H1 (cell line): ENCODE measurements at regions not wholly inside any gene's neighbourhood (a gene's known extent, or its start where the extent isn't known, plus 50 kb on each side); places are given as distances from the start of the nearest gene placed in this dataset.

Experiments
- CTCF ChIA-PET: fragments of 300-600 bp; sonication (Branson Sonifier 250); formaldehyde crosslinking; loops from one replicate; lab custom pipeline; 2021; ENCODE audit not compliant: partially characterized antibody; lab: Charles Lee
- POLR2A ChIA-PET: fragments of 300-600 bp; sonication (Branson Sonifier 250); formaldehyde crosslinking; loops from one replicate; lab custom pipeline; 2021; ENCODE audit warnings: inconsistent platforms; ENCODE audit not compliant: partially characterized antibody; lab: Charles Lee
- DNase-seq, 2 experiments: peaks; one replicate each; pipeline versions ENCODE4 v3.0.0 to v3.0.0-alpha.2; 2010 to 2022; ENCODE audit warnings: low spot score in 2 of 2, low read depth in 1 of 2, mixed read lengths in 1 of 2
- FAIRE-seq: peaks from 2 replicates; lab custom pipeline; 2011; peaks lifted over from hg19 to GRCh38; lab: Jason Lieb, UNC
- H2AFZ ChIP-seq: 2 replicates; pipeline ENCODE4 v1.8.1; 2012; ENCODE audit warnings: low read length, inconsistent platforms
- H2AK5ac ChIP-seq: 2 replicates; pipeline ENCODE4 v1.6.1; 2013; ENCODE audit warnings: low read depth, low read length
- H2BK120ac ChIP-seq: replicated peaks from 2 replicates; pipeline ENCODE3; 2013; ENCODE audit warnings: low read depth, low read length, inconsistent platforms
- H2BK12ac ChIP-seq: 2 replicates; pipeline ENCODE4 v1.6.1; 2013; ENCODE audit warnings: low read depth, low read length
- H2BK15ac ChIP-seq: 2 replicates; pipeline ENCODE4 v1.6.1; 2013; ENCODE audit warnings: low read length
- H2BK20ac ChIP-seq: 2 replicates; pipeline ENCODE4 v1.6.1; 2013; ENCODE audit warnings: low read length
- H2BK5ac ChIP-seq: 2 replicates; pipeline ENCODE4 v1.6.1; 2013; ENCODE audit warnings: low read depth, low read length
- H3K14ac ChIP-seq: 2 replicates; pipeline ENCODE4 v1.6.1; 2013; ENCODE audit warnings: inconsistent platforms; ENCODE audit not compliant: insufficient read length
- H3K18ac ChIP-seq: 2 replicates; pipeline ENCODE4 v1.6.1; 2013; ENCODE audit warnings: low read length; ENCODE audit errors: extremely low read depth
- H3K23ac ChIP-seq: 2 replicates; pipeline ENCODE4 v1.6.1; 2013; ENCODE audit warnings: inconsistent platforms; ENCODE audit not compliant: insufficient read length
- H3K23me2 ChIP-seq: 2 replicates; pipeline ENCODE4 v1.6.1; 2013; ENCODE audit warnings: low read depth, low read length
- H3K27ac ChIP-seq: 2 replicates; pipeline ENCODE4 v1.6.1; 2011; ENCODE audit warnings: low read depth, low read length, inconsistent platforms
- H3K27me3 ChIP-seq, 4 experiments: replicated peaks in 1 of 4; 1 replicate in 1 of 4; 2 replicates in 3 of 4; pipeline versions ENCODE4 v1.6.1 to v1.8.1; 2011 to 2013; ENCODE audit warnings: low read length in 3 of 4, mild to moderate bottlenecking in 3 of 4, inconsistent platforms in 2 of 4, mixed read lengths in 2 of 4, moderate library complexity in 1 of 4; ENCODE audit not compliant: control insufficient read depth in 3 of 4, insufficient read depth in 3 of 4; ENCODE audit errors: extremely low read depth in 1 of 4
- H3K36me3 ChIP-seq, 4 experiments: 2 replicates each; pipeline versions ENCODE4 v1.6.1 to v1.8.1; 2011 to 2013; ENCODE audit warnings: mild to moderate bottlenecking in 4 of 4, low read length in 3 of 4, moderate library complexity in 2 of 4, control low read depth in 1 of 4, inconsistent platforms in 1 of 4; ENCODE audit not compliant: insufficient read depth in 4 of 4, control insufficient read depth in 2 of 4
- H3K4ac ChIP-seq: replicated peaks from 2 replicates; pipeline ENCODE3; 2013; ENCODE audit warnings: low read length, low read depth, mixed read lengths, inconsistent platforms; ENCODE audit not compliant: insufficient read length
- H3K4me1 ChIP-seq, 4 experiments: replicated peaks in 1 of 4; 1 replicate in 1 of 4; 2 replicates in 3 of 4; pipeline versions ENCODE4 v1.6.1 to v1.8.1; 2011 to 2013; ENCODE audit warnings: low read length in 3 of 4, inconsistent platforms in 2 of 4, mixed read lengths in 1 of 4; ENCODE audit not compliant: insufficient read depth in 4 of 4, control insufficient read depth in 3 of 4
- H3K4me2 ChIP-seq, 2 experiments: 2 replicates each; pipeline versions ENCODE4 v1.6.1 to v1.8.1; 2011 to 2013; ENCODE audit warnings: low read depth in 2 of 2, low read length in 2 of 2, control low read depth in 1 of 2, inconsistent platforms in 1 of 2, mild to moderate bottlenecking in 1 of 2; ENCODE audit not compliant: insufficient read depth in 1 of 2
- H3K4me3 ChIP-seq, 4 experiments: fragments of 200-600, 300-600 bp in 1 of 4; sonication (generic), shearing (Covaris generic), sonication (Bioruptor Twin) in 1 of 4; 2 replicates each; pipeline versions ENCODE4 v1.5.1 to v1.8.1; 2011 to 2016; ENCODE audit warnings: low read length in 4 of 4, low read depth in 3 of 4, control low read depth in 2 of 4, inconsistent platforms in 2 of 4, mild to moderate bottlenecking in 2 of 4, mixed read lengths in 1 of 4, moderate library complexity in 1 of 4; ENCODE audit not compliant: insufficient read depth in 2 of 4; ENCODE audit errors: extremely low read depth in 1 of 4
- H3K56ac ChIP-seq: replicated peaks from 2 replicates; pipeline ENCODE3; 2013; ENCODE audit warnings: low read depth, mild to moderate bottlenecking, mixed read lengths, low read length, inconsistent platforms; ENCODE audit not compliant: insufficient read length
- H3K79me1 ChIP-seq: 2 replicates; pipeline ENCODE4 v1.6.1; 2013; ENCODE audit warnings: low read depth, low read length, control low read depth
- H3K79me2 ChIP-seq, 2 experiments: 2 replicates each; pipeline versions ENCODE4 v1.6.1 to v1.8.1; 2012 to 2013; ENCODE audit warnings: low read length in 2 of 2, mild to moderate bottlenecking in 2 of 2, inconsistent platforms in 1 of 2; ENCODE audit not compliant: insufficient read depth in 2 of 2, control insufficient read depth in 1 of 2
- H3K9ac ChIP-seq, 4 experiments: replicated peaks in 1 of 4; 1 replicate in 1 of 4; 2 replicates in 3 of 4; pipeline versions ENCODE4 v1.6.1 to v1.8.1; 2011 to 2013; ENCODE audit warnings: low read depth in 3 of 4, low read length in 3 of 4, control low read depth in 2 of 4, mild to moderate bottlenecking in 2 of 4, moderate library complexity in 2 of 4, inconsistent platforms in 1 of 4; ENCODE audit errors: extremely low read depth in 1 of 4
- H3K9me3 ChIP-seq, 2 experiments: 2 replicates each; pipeline versions ENCODE4 v1.6.1 to v1.8.1; 2012 to 2013; ENCODE audit warnings: mild to moderate bottlenecking in 2 of 2, moderate library complexity in 2 of 2, control low read depth in 1 of 2, inconsistent platforms in 1 of 2, low read depth in 1 of 2, low read length in 1 of 2, mixed read lengths in 1 of 2; ENCODE audit not compliant: insufficient read depth in 2 of 2
- H4K20me1 ChIP-seq, 2 experiments: replicated peaks in 1 of 2; 2 replicates each; pipeline versions ENCODE3 to v1.8.1; 2011 to 2013; ENCODE audit warnings: inconsistent platforms in 2 of 2, low read length in 2 of 2, mild to moderate bottlenecking in 1 of 2; ENCODE audit not compliant: insufficient read depth in 2 of 2, control insufficient read depth in 1 of 2
- H4K5ac ChIP-seq: 2 replicates; pipeline ENCODE4 v1.6.1; 2013; ENCODE audit warnings: low read length, low read depth, mixed read lengths, inconsistent platforms; ENCODE audit not compliant: insufficient read length
- H4K8ac ChIP-seq: 2 replicates; pipeline ENCODE4 v1.8.0; 2013; ENCODE audit warnings: mild to moderate bottlenecking, moderate library complexity, low read length, inconsistent platforms; ENCODE audit not compliant: insufficient read depth; ENCODE audit errors: extremely low read depth
- H4K91ac ChIP-seq: replicated peaks from 2 replicates; pipeline ENCODE3; 2013; ENCODE audit warnings: low read length, mixed read lengths, inconsistent platforms; ENCODE audit not compliant: insufficient read length
- ASH2L ChIP-seq: fragments of 200-600, 300-600 bp; sonication (generic); IDR thresholded peaks from one replicate; pipeline ENCODE4 v1.7.1; 2017; ENCODE audit warnings: low read length
- CREB1 ChIP-seq: IDR thresholded peaks from 2 replicates; pipeline ENCODE4 v1.6.1; 2012; ENCODE audit warnings: inconsistent platforms
- KDM1A ChIP-seq: fragments of 200-600, 300-600 bp; sonication (generic); IDR thresholded peaks from 2 replicates; pipeline ENCODE4 v1.7.1; 2016; ENCODE audit warnings: mild to moderate bottlenecking, low read length, borderline replicate concordance
- KDM5A ChIP-seq: fragments of 200-600 bp; IDR thresholded peaks from 2 replicates; pipeline ENCODE4 v1.7.1; 2012; ENCODE audit warnings: mild to moderate bottlenecking, low read length, inconsistent platforms, mixed read lengths
- NRF1 ChIP-seq: IDR thresholded peaks from 2 replicates; pipeline ENCODE4 v1.6.1; 2011; ENCODE audit warnings: mild to moderate bottlenecking, low read depth, low read length, improper control_type of control experiment
- RAD21 ChIP-seq, 2 experiments: IDR thresholded peaks in 1 of 2; conservative IDR thresholded peaks in 1 of 2; 2 replicates each; pipeline ENCODE4 v1.6.1; 2011; ENCODE audit warnings: low read depth in 2 of 2, low read length in 2 of 2, improper control_type of control experiment in 1 of 2, inconsistent platforms in 1 of 2, mild to moderate bottlenecking in 1 of 2, moderate library complexity in 1 of 2
- RNF2 ChIP-seq: fragments of 200-900, 300-1000 bp; sonication (generic); IDR thresholded peaks from 2 replicates; pipeline ENCODE4 v1.7.1; 2016; ENCODE audit warnings: borderline replicate concordance, low read depth, mild to moderate bottlenecking, antibody characterized with exemption, low read length; ENCODE audit not compliant: poor library complexity, severe bottlenecking; ENCODE audit errors: missing control alignments
- SRF ChIP-seq: IDR thresholded peaks from 2 replicates; pipeline ENCODE4 v1.6.1; 2011; ENCODE audit warnings: mild to moderate bottlenecking, low read depth, low read length, moderate library complexity
- TBP ChIP-seq: IDR thresholded peaks from 2 replicates; pipeline ENCODE4 v1.6.1; 2011; ENCODE audit warnings: low read depth, low read length, improper control_type of control experiment
- TCF12 ChIP-seq: IDR thresholded peaks from 2 replicates; pipeline ENCODE4 v1.6.1; 2011; ENCODE audit warnings: low read depth, mild to moderate bottlenecking, low read length
- TEAD4 ChIP-seq: IDR thresholded peaks from 2 replicates; pipeline ENCODE4 v1.6.1; 2012; ENCODE audit warnings: low read depth, low read length, inconsistent platforms, mixed read lengths
- WGBS, 2 experiments: shearing (Covaris generic) in 1 of 2; methylation state at CpG; one replicate each; pipeline versions ENCODE4 v1.1.6 to v1.1.7; 2013 to 2015; ENCODE audit warnings: low lambda C conversion rate in 2 of 2, mixed read lengths in 2 of 2, inconsistent platforms in 1 of 2, low coverage in 1 of 2, missing lambda C conversion rate in 1 of 2; ENCODE audit not compliant: insufficient replicate concordance in 2 of 2, insufficient coverage in 1 of 2, insufficient read length in 1 of 2; ENCODE audit errors: extremely low coverage in 1 of 2, missing lambda C conversion rate in 1 of 2; 5-methylcytosine and 5-hydroxymethylcytosine counted together
- TF ChIP-seq, protein P1 (sequence below): IDR thresholded peaks from 2 replicates; pipeline ENCODE4 v1.6.1; 2012; ENCODE audit warnings: low read length, inconsistent platforms

DNA sequence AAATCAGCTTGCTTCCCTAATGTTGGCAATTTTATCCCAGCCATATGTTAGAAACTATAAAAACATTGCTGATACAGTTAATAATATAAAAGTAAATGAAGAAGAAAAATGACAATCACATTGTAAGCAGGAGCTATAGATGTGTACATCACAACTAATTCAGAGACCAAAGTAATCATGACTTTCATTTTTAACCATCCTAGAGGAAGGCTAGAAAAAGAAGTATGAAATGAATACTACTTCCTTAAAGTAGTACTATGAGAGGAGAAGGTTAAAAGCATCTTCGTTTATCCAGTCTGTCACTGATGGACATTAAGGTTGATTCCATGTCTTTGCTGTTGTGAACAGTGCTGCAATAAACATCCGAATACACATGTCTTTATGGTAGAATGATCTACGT is 135.5 kb downstream of the IRS2 start:
- H3K14ac ChIP-seq: no peak overlapping the region
- peaks cover 0 to 2% of the 10 kb centered on the region in 2 experiments for H4K20me1 ChIP-seq
- H3K23me2 ChIP-seq: no peaks in the 10 kb centered on the region; the same call in 1 of the 2 replicates
- ChIA-PET POLR2A (no interaction called here), CTCF (interaction anchor here (0.8 kb wide), 1 partner anchor 16 kb away, joined by 3 read pairs; no protein-coding TSS in a partner anchor)
- no peak overlapping the region for H2BK20ac ChIP-seq
- FAIRE-seq: no peak
- no peak overlapping the region for H2BK5ac ChIP-seq
- H3K9ac ChIP-seq: no peak overlapping the region
- H3K9me3 ChIP-seq: no peaks in the 10 kb centered on the region
- H4K8ac ChIP-seq: no peak overlapping the region
- H4K91ac ChIP-seq: no peak overlapping the region
- H3K4me2 ChIP-seq: no peak overlapping the region
- no peak overlapping the region for H3K27ac ChIP-seq
- no peak overlapping the region for H3K18ac ChIP-seq
- no peak overlapping the region for H2AK5ac ChIP-seq
- H3K79me2 ChIP-seq: no peaks in the 10 kb centered on the region
- H3K4me3 ChIP-seq: no peak overlapping the region
- H3K23ac ChIP-seq: no peak overlapping the region
- H2BK12ac ChIP-seq: no peak overlapping the region
- no peak overlapping the region for H3K4ac ChIP-seq
- 89% methylated on average over 3 of the region's 3 CpGs; no CpG with 5 or more reads in 1 of the 2 experiments for WGBS, 2 experiments
- no peaks in the 10 kb centered on the region for H3K79me1 ChIP-seq
- H2BK120ac ChIP-seq: no peak overlapping the region
- no peaks in the 10 kb centered on the region for H3K36me3 ChIP-seq
- no peaks in the 10 kb centered on the region for H3K27me3 ChIP-seq
- H2BK15ac ChIP-seq: no peak overlapping the region
- no peak for DNase-seq
- no peak overlapping the region for H4K5ac ChIP-seq
- H2AFZ ChIP-seq: no peak overlapping the region
- H3K4me1 ChIP-seq: no peaks in the 10 kb centered on the region
- H3K56ac ChIP-seq: no peak overlapping the region
- TF ChIP-seq KDM5A (no peak), TCF12 (no peak), KDM1A (no peak), TEAD4 (no peak), ASH2L (no peak), CREB1 (no peak), RAD21 (IDR thresholded peaks at IDR 0.05 in 1 of 2, conservative IDR thresholded peaks at IDR 0.05 in 1 of 2; ENCODE audit: low read depth in 2 of 2, low read length in 2 of 2) (no peak), RNF2 (no peak), NRF1 (no peak), SRF (no peak), TBP (no peak)
- TF ChIP-seq, protein P1, sequence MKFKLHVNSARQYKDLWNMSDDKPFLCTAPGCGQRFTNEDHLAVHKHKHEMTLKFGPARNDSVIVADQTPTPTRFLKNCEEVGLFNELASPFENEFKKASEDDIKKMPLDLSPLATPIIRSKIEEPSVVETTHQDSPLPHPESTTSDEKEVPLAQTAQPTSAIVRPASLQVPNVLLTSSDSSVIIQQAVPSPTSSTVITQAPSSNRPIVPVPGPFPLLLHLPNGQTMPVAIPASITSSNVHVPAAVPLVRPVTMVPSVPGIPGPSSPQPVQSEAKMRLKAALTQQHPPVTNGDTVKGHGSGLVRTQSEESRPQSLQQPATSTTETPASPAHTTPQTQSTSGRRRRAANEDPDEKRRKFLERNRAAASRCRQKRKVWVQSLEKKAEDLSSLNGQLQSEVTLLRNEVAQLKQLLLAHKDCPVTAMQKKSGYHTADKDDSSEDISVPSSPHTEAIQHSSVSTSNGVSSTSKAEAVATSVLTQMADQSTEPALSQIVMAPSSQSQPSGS: no peak
